HCT116 (cell line): ENCODE measurements at regions not wholly inside any gene's neighbourhood (a gene's known extent, or its start where the extent isn't known, plus 50 kb on each side); places are given as distances from the start of the nearest gene placed in this dataset.

Experiments
- ATAC-seq: fragments of 200-7000 bp; cut with Tn5 transposase; 2 replicates; pipeline ENCODE4 v1.9.1; 2020; ENCODE audit warnings: mild to moderate bottlenecking, moderate library complexity
- BruUV-seq: library from RNA; stranded (reverse); fragments of 400-500 nt; replicated peaks from 2 replicates; lab custom pipeline; 2021; lab: Mats Ljungman, UMichigan
- CTCF ChIA-PET: fragments of 300-600 bp; sonication (Branson Sonifier 250); formaldehyde crosslinking; loops from one replicate; lab custom pipeline; 2021; ENCODE audit warnings: antibody characterized with exemption; lab: Charles Lee
- POLR2A ChIA-PET: fragments of 300-600, 350-600 bp; sonication (Branson Sonifier 250); formaldehyde crosslinking; loops from one replicate; lab custom pipeline; 2021; ENCODE audit warnings: antibody characterized with exemption; lab: Charles Lee
- RAD21 ChIA-PET, 2 experiments: fragments of 300-600 bp; sonication (Branson Sonifier 250); formaldehyde crosslinking; loops; one replicate each; lab custom pipeline; 2023; ENCODE audit warnings: low total read pairs in 2 of 2; ENCODE audit not compliant: uncharacterized antibody in 2 of 2, unreplicated experiment in 2 of 2, low non-redundant PET in 1 of 2; lab: Charles Lee
- DNase-seq: peaks from one replicate; pipeline ENCODE4 v3.0.0-alpha.2; 2010; ENCODE audit warnings: low read depth, low spot score
- H2AFZ ChIP-seq: fragments of 200-600 bp; shearing (Covaris generic), sonication (generic); 2 replicates; pipeline ENCODE4 v1.6.1; 2017; ENCODE audit warnings: low read depth, mixed run types, mixed read lengths, antibody characterized with exemption, low read length; ENCODE audit not compliant: poor library complexity, severe bottlenecking
- H3K27ac ChIP-seq: 2 replicates; pipeline ENCODE4 v1.5.1; 2012; ENCODE audit warnings: low read depth, low read length
- H3K27me3 ChIP-seq: fragments of 200-600 bp; sonication (generic); 2 replicates; pipeline ENCODE4 v1.6.1; 2016; ENCODE audit warnings: mixed run types, low read length, mixed read lengths; ENCODE audit not compliant: insufficient read depth
- H3K36me3 ChIP-seq, 2 experiments: fragments of 200-500 bp in 1 of 2; fragments of 200-600 bp in 1 of 2; sonication (Bioruptor generic) in 1 of 2; sonication (generic) in 1 of 2; 2 replicates each; pipeline versions ENCODE4 v1.5.1 to v1.6.1; 2014 to 2016; ENCODE audit warnings: low read length in 2 of 2, inconsistent platforms in 1 of 2, mixed read lengths in 1 of 2, mixed run types in 1 of 2; ENCODE audit not compliant: insufficient read depth in 2 of 2, control insufficient read depth in 1 of 2
- H3K4me1 ChIP-seq, 2 experiments: fragments of 200-600 bp in 1 of 2; sonication (generic) in 1 of 2; 2 replicates each; pipeline versions ENCODE4 v1.5.1 to v1.6.1; 2012 to 2017; ENCODE audit warnings: low read length in 2 of 2, inconsistent platforms in 1 of 2, mild to moderate bottlenecking in 1 of 2, mixed read lengths in 1 of 2, mixed run types in 1 of 2, moderate library complexity in 1 of 2; ENCODE audit not compliant: insufficient read depth in 2 of 2, control insufficient read depth in 1 of 2
- H3K4me2 ChIP-seq: fragments of 200-600 bp; sonication (generic); 2 replicates; pipeline ENCODE4 v1.6.1; 2017; ENCODE audit warnings: mixed run types, low read length, mixed read lengths
- H3K4me3 ChIP-seq, 2 experiments: fragments of 200-600 bp in 1 of 2; sonication (generic) in 1 of 2; replicated peaks in 1 of 2; 2 replicates each; pipeline ENCODE4 v1.5.1; 2011 to 2016; ENCODE audit warnings: low read length in 2 of 2, control low read depth in 1 of 2, low read depth in 1 of 2, mild to moderate bottlenecking in 1 of 2, mixed read lengths in 1 of 2, mixed run types in 1 of 2
- H3K79me2 ChIP-seq: fragments of 200-600 bp; sonication (generic); 2 replicates; pipeline ENCODE4 v1.6.1; 2017; ENCODE audit warnings: mild to moderate bottlenecking, mixed run types, low read length, moderate library complexity, mixed read lengths; ENCODE audit not compliant: insufficient read depth
- H3K9ac ChIP-seq: fragments of 200-600 bp; sonication (generic); 2 replicates; pipeline ENCODE4 v1.6.1; 2016; ENCODE audit warnings: low read length, mixed read lengths
- H3K9me2 ChIP-seq: fragments of 200-600 bp; sonication (generic), shearing (Covaris generic); 2 replicates; pipeline ENCODE4 v1.6.1; 2017; ENCODE audit warnings: mixed run types, mild to moderate bottlenecking, moderate library complexity; ENCODE audit not compliant: insufficient read depth
- H3K9me3 ChIP-seq, 2 experiments: fragments of 200-500 bp in 1 of 2; fragments of 200-600 bp in 1 of 2; sonication (Bioruptor generic) in 1 of 2; sonication (generic) in 1 of 2; 2 replicates each; pipeline ENCODE4 v1.6.1; 2014 to 2017; ENCODE audit warnings: low read length in 2 of 2, mixed read lengths in 2 of 2, inconsistent platforms in 1 of 2, low read depth in 1 of 2, mild to moderate bottlenecking in 1 of 2, mixed run types in 1 of 2, moderate library complexity in 1 of 2; ENCODE audit not compliant: control insufficient read depth in 1 of 2, insufficient read depth in 1 of 2
- H4K20me1 ChIP-seq: fragments of 200-600 bp; sonication (generic), shearing (Covaris generic); 2 replicates; pipeline ENCODE4 v1.6.1; 2017; ENCODE audit warnings: mixed run types, mild to moderate bottlenecking, moderate library complexity; ENCODE audit not compliant: insufficient read depth
- ATF3 ChIP-seq: IDR thresholded peaks from 2 replicates; pipeline ENCODE4 v1.6.1; 2012
- CBX3 ChIP-seq: IDR thresholded peaks from 2 replicates; pipeline ENCODE4 v1.6.1; 2012; ENCODE audit warnings: low read depth
- CEBPB ChIP-seq: IDR thresholded peaks from 2 replicates; pipeline ENCODE4 v1.6.1; 2012; ENCODE audit warnings: low read depth
- CTCF ChIP-seq, 3 experiments: fragments of 200-600 bp in 1 of 3; sonication (generic) in 1 of 3; IDR thresholded peaks in 2 of 3; conservative IDR thresholded peaks in 1 of 3; 2 replicates each; pipeline ENCODE4 v1.5.1; 2012 to 2017; ENCODE audit warnings: low read depth in 2 of 3, low read length in 2 of 3, antibody characterized with exemption in 1 of 3, borderline replicate concordance in 1 of 3, control low read depth in 1 of 3, mild to moderate bottlenecking in 1 of 3, mixed read lengths in 1 of 3, mixed run types in 1 of 3, moderate library complexity in 1 of 3; ENCODE audit not compliant: insufficient read depth in 1 of 3
- EGR1 ChIP-seq: IDR thresholded peaks from 2 replicates; pipeline ENCODE4 v1.6.1; 2012; ENCODE audit warnings: low read depth
- ELF1 ChIP-seq: IDR thresholded peaks from 2 replicates; pipeline ENCODE4 v1.6.1; 2012; ENCODE audit warnings: low read depth, borderline replicate concordance
- EZH2 ChIP-seq: fragments of 200-600 bp; sonication (generic); IDR thresholded peaks from 2 replicates; pipeline ENCODE4 v1.6.1; 2017; ENCODE audit warnings: antibody characterized with exemption, mixed run types
- EZH2phosphoT487 ChIP-seq: fragments of 200-600 bp; IDR thresholded peaks from 2 replicates; pipeline ENCODE4 v1.6.1; 2018; ENCODE audit warnings: antibody characterized with exemption, borderline replicate concordance
- FOSL1 ChIP-seq: IDR thresholded peaks from 2 replicates; pipeline ENCODE4 v1.6.1; 2012; ENCODE audit warnings: low read depth
- JUND ChIP-seq: IDR thresholded peaks from 2 replicates; pipeline ENCODE4 v1.6.1; 2012
- POLR2A ChIP-seq: IDR thresholded peaks from 2 replicates; pipeline ENCODE4 v1.7.0; 2011; ENCODE audit warnings: borderline replicate concordance; ENCODE audit not compliant: insufficient read depth, insufficient read length; ENCODE audit errors: extremely low read depth
- POLR2AphosphoS5 ChIP-seq: IDR thresholded peaks from 2 replicates; pipeline ENCODE4 v1.6.1; 2011; ENCODE audit warnings: mild to moderate bottlenecking, low read depth, low read length, moderate library complexity
- SIN3A ChIP-seq: IDR thresholded peaks from 2 replicates; pipeline ENCODE4 v1.6.1; 2012; ENCODE audit warnings: low read depth
- SP1 ChIP-seq: IDR thresholded peaks from 2 replicates; pipeline ENCODE4 v1.6.1; 2012; ENCODE audit warnings: low read depth
- SRF ChIP-seq: IDR thresholded peaks from 2 replicates; pipeline ENCODE4 v1.6.1; 2012; ENCODE audit warnings: low read depth
- YY1 ChIP-seq: IDR thresholded peaks from 2 replicates; pipeline ENCODE4 v1.6.1; 2011; ENCODE audit warnings: low read length, low read depth, moderate library complexity, mild to moderate bottlenecking; ENCODE audit not compliant: insufficient replicate concordance; ENCODE audit errors: extremely low read depth
- ZNF274 ChIP-seq: fragments of 200-500 bp; sonication (Bioruptor generic); IDR thresholded peaks from 2 replicates; pipeline ENCODE4 v1.6.1; 2014; ENCODE audit warnings: mild to moderate bottlenecking, low read depth, low read length, inconsistent platforms
- intact Hi-C: fragments of 100-400 bp; cut with micrococcal nuclease; formaldehyde crosslinking; loops from 2 replicates; pipeline ENCODE4 v1.10.0; 2022

- ChIA-PET CTCF (no interaction called here), POLR2A (no interaction called here), RAD21 (no interaction called here)
- Histone ChIP-seq H3K27me3 (no peaks in the 10 kb centered on the region), H3K9ac (no peak overlapping the region), H3K27ac (no peak overlapping the region), H3K4me2 (no peak overlapping the region), H3K79me2 (no peaks in the 10 kb centered on the region), H4K20me1 (no peaks in the 10 kb centered on the region), H3K9me3 (peaks cover 0 to 12% of the 10 kb centered on the region in 2 experiments; a peak in 2 of 4 replicates), H3K4me1 (no peaks in the 10 kb centered on the region), H3K36me3 (no peaks in the 10 kb centered on the region), H3K4me3 (no peak overlapping the region), H2AFZ (no peak overlapping the region), H3K9me2 (no peaks in the 10 kb centered on the region)
- DNase-seq (no peak), ATAC-seq (no peak)
- BruUV-seq, result no TSS peak
- intact Hi-C loops, result no loop called here
- TF ChIP-seq JUND (no peak), EZH2 (no peak), ELF1 (no peak), SRF (no peak), SIN3A (no peak), POLR2A (no peak), POLR2AphosphoS5 (no peak), ATF3 (no peak), CTCF (IDR thresholded peaks at IDR 0.05 in 2 of 3, conservative IDR thresholded peaks at IDR 0.05 in 1 of 3; ENCODE audit: borderline replicate concordance in 1 of 3, insufficient read depth in 1 of 3, low read depth in 2 of 3, low read length in 2 of 3) (no peak), EGR1 (no peak), ZNF274 (no peak), SP1 (no peak), FOSL1 (no peak), YY1 (no peak), CBX3 (no peak), CEBPB (no peak), EZH2phosphoT487 (no peak)
These were observed 605.5 kb upstream of the FOXG1 start for GRCh38 chr14:28161040-28161439.
